ENCODE measurements at regions not wholly inside any gene's neighbourhood (a gene's known extent, or its start where the extent isn't known, plus 50 kb on each side); places are given as distances from the start of the nearest gene placed in this dataset.

- TF ChIP-seq CTCF (IDR thresholded peaks at IDR 0.05) (no peak), POLR2A (IDR thresholded peaks at IDR 0.05) (no peak), POLR2AphosphoS5 (IDR thresholded peaks at IDR 0.05) (no peak)
Observed at GRCh38 chr2:145245268-145245870, 725.5 kb upstream of the ZEB2 start.
